HepG2 (cell line): ENCODE measurements at regions not wholly inside any gene's neighbourhood (a gene's known extent, or its start where the extent isn't known, plus 50 kb on each side); places are given as distances from the start of the nearest gene placed in this dataset.

ENCODE experiments used
- ATAC-seq: fragments of 200-7000 bp; cut with Tn5 transposase; 3 replicates; pipeline ENCODE4 v1.9.1; 2020; ENCODE audit warnings: mild to moderate bottlenecking, moderate library complexity
- BruUV-seq: library from RNA; stranded (reverse); fragments of 400-500 nt; replicated peaks from 2 replicates; lab custom pipeline; 2021; lab: Mats Ljungman, UMichigan
- CTCF ChIA-PET: fragments of 300-600 bp; formaldehyde crosslinking; extraction: SDS; loops from one replicate; lab custom pipeline; 2021; ENCODE audit warnings: low total read pairs, inconsistent platforms, low intra/inter-chr PET ratio; lab: Yijun Ruan, JAX
- POLR2A ChIA-PET: fragments of 350-600 bp; sonication (Branson Sonifier 250); formaldehyde crosslinking; loops from one replicate; lab custom pipeline; 2020; ENCODE audit warnings: antibody characterized with exemption, inconsistent platforms; lab: Yijun Ruan, JAX
- DNase-seq: peaks from one replicate; pipeline ENCODE4 v3.0.0-alpha.2; 2015; ENCODE audit warnings: low spot score
- FAIRE-seq: peaks from 3 replicates; lab custom pipeline; 2011; peaks lifted over from hg19 to GRCh38; lab: Jason Lieb, UNC
- H2AFZ ChIP-seq: one replicate; pipeline ENCODE4 v1.6.1; 2011; ENCODE audit warnings: low read length, inconsistent platforms
- H3K27ac ChIP-seq: fragments of 300-600 bp; 3 replicates; pipeline ENCODE4 v1.8.0; 2011; ENCODE audit warnings: mixed run types, mild to moderate bottlenecking, mixed read lengths, low read length, inconsistent platforms; ENCODE audit not compliant: insufficient read depth; ENCODE audit errors: extremely low read length
- H3K27me3 ChIP-seq, 2 experiments: fragments of 200-600 bp in 1 of 2; 2 replicates in 1 of 2; 3 replicates in 1 of 2; pipeline versions ENCODE4 v1.6.0 to v1.8.0; 2011; ENCODE audit warnings: low read length in 2 of 2, mild to moderate bottlenecking in 2 of 2, moderate library complexity in 2 of 2, inconsistent platforms in 1 of 2; ENCODE audit not compliant: insufficient read depth in 2 of 2, control insufficient read depth in 1 of 2
- H3K36me3 ChIP-seq, 2 experiments: fragments of 200-600 bp in 1 of 2; replicated peaks in 1 of 2; 2 replicates in 1 of 2; 3 replicates in 1 of 2; pipeline versions ENCODE4 v1.5.1 to v1.8.0; 2011; ENCODE audit warnings: low read length in 2 of 2, inconsistent platforms in 1 of 2; ENCODE audit not compliant: insufficient read depth in 2 of 2, control insufficient read depth in 1 of 2
- H3K4me1 ChIP-seq: 2 replicates; pipeline ENCODE4 v1.5.1; 2012; ENCODE audit warnings: low read length, inconsistent platforms; ENCODE audit not compliant: insufficient read depth
- H3K4me2 ChIP-seq: 2 replicates; pipeline ENCODE4 v1.6.0; 2011; ENCODE audit warnings: low read depth, low read length, inconsistent platforms
- H3K4me3 ChIP-seq, 3 experiments: fragments of 200-600 bp in 1 of 3; sonication (generic), shearing (Covaris generic) in 1 of 3; replicated peaks in 1 of 3; 2 replicates each; pipeline ENCODE4 v1.5.1; 2011 to 2016; ENCODE audit warnings: low read length in 3 of 3, inconsistent platforms in 2 of 3, low read depth in 2 of 3, mild to moderate bottlenecking in 2 of 3, control low read depth in 1 of 3, mixed read lengths in 1 of 3; ENCODE audit not compliant: insufficient read depth in 1 of 3
- H3K79me2 ChIP-seq: one replicate; pipeline ENCODE4 v1.6.1; 2011; ENCODE audit warnings: low read length, inconsistent platforms; ENCODE audit not compliant: insufficient read depth
- H3K9ac ChIP-seq: 2 replicates; pipeline ENCODE4 v1.6.0; 2011; ENCODE audit warnings: mild to moderate bottlenecking, low read depth, low read length, inconsistent platforms; ENCODE audit not compliant: insufficient read depth
- H3K9me3 ChIP-seq: 2 replicates; pipeline ENCODE4 v1.5.1; 2012; ENCODE audit warnings: mild to moderate bottlenecking, low read length
- H4K20me1 ChIP-seq: 2 replicates; pipeline ENCODE4 v1.6.0; 2011; ENCODE audit warnings: inconsistent platforms, mild to moderate bottlenecking, low read length, moderate library complexity; ENCODE audit not compliant: insufficient read depth
- HCFC1 ChIP-seq: fragments of 150-350 bp; IDR thresholded peaks from 2 replicates; pipeline ENCODE4 v1.6.1; 2014; ENCODE audit warnings: low read depth, low read length
- MYPOP ChIP-seq: sonication (generic); formaldehyde crosslinking; IDR thresholded peaks from 2 replicates; pipeline ENCODE4 v1.8.1; 2023; ENCODE audit warnings: mild to moderate bottlenecking, moderate library complexity, missing genetic modification reagents
- NFE2L1 ChIP-seq: sonication (generic); formaldehyde crosslinking; IDR thresholded peaks from 2 replicates; pipeline ENCODE4 v1.4.0; 2020; ENCODE audit warnings: missing genetic modification reagents, mild to moderate bottlenecking, borderline replicate concordance
- RFXANK ChIP-seq: IDR thresholded peaks from 2 replicates; pipeline ENCODE4 v1.6.1; 2016
- SYNCRIP ChIP-seq: fragments of 200-400 bp; formaldehyde crosslinking; IDR thresholded peaks from 2 replicates; pipeline ENCODE4 v1.6.1; 2018; ENCODE audit warnings: mild to moderate bottlenecking, low read depth, low read length; ENCODE audit not compliant: insufficient read depth
- ZBTB1 ChIP-seq: sonication (generic); formaldehyde crosslinking; IDR thresholded peaks from 2 replicates; pipeline ENCODE4 v1.4.0; 2020; ENCODE audit warnings: missing genetic modification reagents, borderline replicate concordance
- ZBTB4 ChIP-seq: sonication (generic); formaldehyde crosslinking; IDR thresholded peaks from 2 replicates; pipeline ENCODE4 v1.4.0; 2020; ENCODE audit warnings: missing genetic modification reagents, mild to moderate bottlenecking, borderline replicate concordance
- ZNF101 ChIP-seq: sonication (generic); formaldehyde crosslinking; IDR thresholded peaks from 2 replicates; pipeline ENCODE4 v1.4.0; 2020; ENCODE audit warnings: mild to moderate bottlenecking, low read depth, missing genetic modification reagents, borderline replicate concordance
- ZNF414 ChIP-seq: sonication (generic); formaldehyde crosslinking; IDR thresholded peaks from 2 replicates; pipeline ENCODE4 v1.5.0; 2020; ENCODE audit warnings: missing genetic modification reagents
- ZNF512B ChIP-seq: sonication (generic); formaldehyde crosslinking; IDR thresholded peaks from 2 replicates; pipeline ENCODE4 v1.5.1; 2020; ENCODE audit warnings: missing genetic modification reagents, mild to moderate bottlenecking, borderline replicate concordance
- WGBS: methylation state at CpG from one replicate; pipeline ENCODE4 v1.1.6; 2017; ENCODE audit warnings: low lambda C conversion rate; 5-methylcytosine and 5-hydroxymethylcytosine counted together
- in situ Hi-C: cut with HindIII; loops from 2 replicates; pipeline ENCODE4 v1.10.0; 2017; ENCODE audit warnings: low pct_unique_long_range_greater_than_20kb; ENCODE audit not compliant: extremely low pct_ligation_motif_present
- intact Hi-C: fragments of 100-400 bp; cut with micrococcal nuclease; formaldehyde crosslinking; loops from one replicate; pipeline ENCODE4 v1.10.0; 2022; ENCODE audit not compliant: unreplicated experiment

GRCh38 chr1:222241410-222241809 is 306.5 kb downstream of the HHIPL2 start:
- H3K27me3 ChIP-seq, result no peaks in the 10 kb centered on the region; a peak in 1 of 5 replicates
- H3K4me2 ChIP-seq, result no peak overlapping the region
- ATAC-seq (no peak), FAIRE-seq (no peak), DNase-seq (no peak)
- BruUV-seq, result no TSS peak
- H3K27ac ChIP-seq, result no peak overlapping the region
- no peaks in the 10 kb centered on the region for H3K4me1 ChIP-seq
- CTCF ChIA-PET, result no interaction called here
- no peak overlapping the region for H3K4me3 ChIP-seq
- intact Hi-C loops, result no loop called here
- no peak overlapping the region for H2AFZ ChIP-seq
- H3K9ac ChIP-seq, result no peak overlapping the region
- H3K36me3 ChIP-seq, result no peaks in the 10 kb centered on the region
- no peaks in the 10 kb centered on the region for H3K9me3 ChIP-seq
- in situ Hi-C loops, result no loop called here
- H4K20me1 ChIP-seq, result no peaks in the 10 kb centered on the region
- 5% methylated on average over 2 of the region's 5 CpGs for WGBS
- TF ChIP-seq ZBTB4, result no peak
- no peak for TF ChIP-seq ZBTB1 (CRISPR knock-in tag)
- TF ChIP-seq MYPOP (CRISPR knock-in tag), result no peak
- no peak for TF ChIP-seq ZNF512B
- TF ChIP-seq HCFC1, result no peak
- no peak for TF ChIP-seq SYNCRIP
- no peak for TF ChIP-seq ZNF101
- no peak for TF ChIP-seq NFE2L1 (CRISPR knock-in tag)
- no peak for TF ChIP-seq RFXANK (CRISPR knock-in tag)
- TF ChIP-seq ZNF414 (CRISPR knock-in tag), result no peak
- no peaks in the 10 kb centered on the region for H3K79me2 ChIP-seq
- POLR2A ChIA-PET, result no interaction called here
